ENCODE measurements at regions not wholly inside any gene's neighbourhood (a gene's known extent, or its start where the extent isn't known, plus 50 kb on each side); places are given as distances from the start of the nearest gene placed in this dataset.

GRCh38 chr3:26105261-26105660 lies 315.4 kb downstream of the OXSM start (continued):
- TF ChIP-seq CHD7 (IDR thresholded peaks at IDR 0.05; ENCODE audit: insufficient replicate concordance, low read length) (no peak), ASH2L (IDR thresholded peaks at IDR 0.05; ENCODE audit: low read length) (no peak), CHD2 (IDR thresholded peaks at IDR 0.05; ENCODE audit: low read length) (no peak), SP1 (IDR thresholded peaks at IDR 0.05; ENCODE audit: low read depth, low read length) (no peak), RBBP5 (IDR thresholded peaks at IDR 0.05; ENCODE audit: borderline replicate concordance, low read depth, low read length) (no peak), KDM5A (IDR thresholded peaks at IDR 0.05; ENCODE audit: low read length) (no peak), USF2 (IDR thresholded peaks at IDR 0.05; ENCODE audit: low read length) (no peak), SP4 (IDR thresholded peaks at IDR 0.05; ENCODE audit: low read length) (no peak)
